ENCODE measurements at regions not wholly inside any gene's neighbourhood (a gene's known extent, or its start where the extent isn't known, plus 50 kb on each side); places are given as distances from the start of the nearest gene placed in this dataset.

DNA sequence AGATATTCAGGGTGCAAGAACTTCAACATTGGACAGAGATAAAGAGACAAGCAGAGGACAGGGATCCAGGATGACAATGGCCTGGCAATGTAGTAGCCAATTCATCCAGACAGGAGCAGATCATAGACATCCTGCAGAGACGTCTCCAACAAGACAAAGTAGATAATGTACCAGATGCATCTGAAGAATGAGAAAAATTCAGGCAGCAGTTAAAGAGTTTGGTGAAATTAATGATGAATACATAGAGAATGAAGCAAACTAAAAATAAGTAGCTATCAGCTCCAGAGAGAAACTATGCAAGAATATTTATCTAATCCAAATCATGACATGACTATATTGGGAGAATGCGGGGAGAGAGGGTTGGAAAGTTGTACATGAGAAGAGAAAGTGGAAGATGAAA, 278.4 kb upstream of the DACH1 start:
- TF ChIP-seq POLR2A (IDR thresholded peaks at IDR 0.05): no peak
- TF ChIP-seq, protein P1, sequence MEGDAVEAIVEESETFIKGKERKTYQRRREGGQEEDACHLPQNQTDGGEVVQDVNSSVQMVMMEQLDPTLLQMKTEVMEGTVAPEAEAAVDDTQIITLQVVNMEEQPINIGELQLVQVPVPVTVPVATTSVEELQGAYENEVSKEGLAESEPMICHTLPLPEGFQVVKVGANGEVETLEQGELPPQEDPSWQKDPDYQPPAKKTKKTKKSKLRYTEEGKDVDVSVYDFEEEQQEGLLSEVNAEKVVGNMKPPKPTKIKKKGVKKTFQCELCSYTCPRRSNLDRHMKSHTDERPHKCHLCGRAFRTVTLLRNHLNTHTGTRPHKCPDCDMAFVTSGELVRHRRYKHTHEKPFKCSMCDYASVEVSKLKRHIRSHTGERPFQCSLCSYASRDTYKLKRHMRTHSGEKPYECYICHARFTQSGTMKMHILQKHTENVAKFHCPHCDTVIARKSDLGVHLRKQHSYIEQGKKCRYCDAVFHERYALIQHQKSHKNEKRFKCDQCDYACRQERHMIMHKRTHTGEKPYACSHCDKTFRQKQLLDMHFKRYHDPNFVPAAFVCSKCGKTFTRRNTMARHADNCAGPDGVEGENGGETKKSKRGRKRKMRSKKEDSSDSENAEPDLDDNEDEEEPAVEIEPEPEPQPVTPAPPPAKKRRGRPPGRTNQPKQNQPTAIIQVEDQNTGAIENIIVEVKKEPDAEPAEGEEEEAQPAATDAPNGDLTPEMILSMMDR (IDR thresholded peaks at IDR 0.05): no peak

All from heart left ventricle (tissue), 13 donors.